ENCODE measurements at regions not wholly inside any gene's neighbourhood (a gene's known extent, or its start where the extent isn't known, plus 50 kb on each side); places are given as distances from the start of the nearest gene placed in this dataset.

DNA sequence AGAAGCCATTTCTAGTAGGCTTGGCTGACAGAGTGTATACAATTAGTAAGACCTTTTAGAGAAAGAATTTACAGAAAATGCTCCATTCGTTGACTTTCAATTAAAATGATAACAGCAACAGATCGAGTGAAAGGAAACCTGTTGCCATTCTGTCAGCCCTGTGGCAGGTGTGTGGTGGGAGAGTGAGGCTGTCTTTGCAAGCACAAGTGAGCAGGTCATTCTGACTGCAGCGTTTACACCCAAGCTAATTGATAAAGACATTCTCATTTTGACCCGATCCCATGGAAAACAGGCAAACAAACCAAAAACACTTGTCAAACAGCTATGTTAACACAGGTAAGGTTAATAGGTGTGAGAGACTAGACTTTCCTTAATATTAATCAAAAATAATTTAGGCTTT lies 257.3 kb downstream of the PTBP2 start:
- no peak overlapping the region for H3K4me2 ChIP-seq (ENCODE audit: insufficient read depth, low read length, poor library complexity, severe bottlenecking)
- H2BK15ac ChIP-seq (ENCODE audit: low read length): no peak overlapping the region
- no peak overlapping the region for H3K18ac ChIP-seq (ENCODE audit: low read length)
- H4K8ac ChIP-seq (ENCODE audit: low read depth, low read length): no peak overlapping the region
- H3K36me3 ChIP-seq (replicated peaks in 1 of 2; ENCODE audit: control insufficient read depth in 2 of 2, insufficient read depth in 2 of 2, low read length in 2 of 2): no peaks in the 10 kb centered on the region
- H4K91ac ChIP-seq (ENCODE audit: low read depth, low read length, poor library complexity): no peak overlapping the region
- no peak overlapping the region for H2BK12ac ChIP-seq (ENCODE audit: low read length)
- H2BK5ac ChIP-seq (ENCODE audit: low read length): no peak overlapping the region
- no peak overlapping the region for H3K4me3 ChIP-seq (ENCODE audit: low read length in 2 of 2)
- H3K79me1 ChIP-seq (ENCODE audit: low read depth, low read length): no peaks in the 10 kb centered on the region
- no peaks in the 10 kb centered on the region for H3K27me3 ChIP-seq (ENCODE audit: control insufficient read depth in 3 of 3, insufficient read depth in 3 of 3, low read depth in 1 of 3, low read length in 3 of 3)
- no peak overlapping the region for H3K4ac ChIP-seq (ENCODE audit: low read length)
- H3K23ac ChIP-seq (ENCODE audit: low read depth, low read length, poor library complexity): no peak overlapping the region
- no peak overlapping the region for H2BK120ac ChIP-seq (ENCODE audit: low read depth, low read length)
- no peak overlapping the region for H3K9ac ChIP-seq (ENCODE audit: low read depth, low read length, poor library complexity)
- H2AFZ ChIP-seq (ENCODE audit: low read length): no peak overlapping the region
- no peak overlapping the region for H2AK5ac ChIP-seq (ENCODE audit: low read depth, low read length)
- H3K14ac ChIP-seq (ENCODE audit: low read length): no peak overlapping the region
- no peaks in the 10 kb centered on the region for H3K4me1 ChIP-seq (ENCODE audit: control insufficient read depth in 2 of 2, insufficient read depth in 1 of 2, low read depth in 1 of 2, low read length in 2 of 2)
- DNase-seq (ENCODE audit: low spot score): no peak
- no peak overlapping the region for H3K27ac ChIP-seq (replicated peaks; ENCODE audit: low read length)
- no CpG with 5 or more reads among the region's 4 CpGs for WGBS, 2 donors (ENCODE audit: extremely low coverage in 2 of 2, insufficient read length in 2 of 2, insufficient replicate concordance in 1 of 2)
- no peaks in the 10 kb centered on the region for H3K9me3 ChIP-seq (replicated peaks in 1 of 2; ENCODE audit: control insufficient read depth in 2 of 2, insufficient read depth in 1 of 2, low read depth in 1 of 2, low read length in 2 of 2)

DNA sequence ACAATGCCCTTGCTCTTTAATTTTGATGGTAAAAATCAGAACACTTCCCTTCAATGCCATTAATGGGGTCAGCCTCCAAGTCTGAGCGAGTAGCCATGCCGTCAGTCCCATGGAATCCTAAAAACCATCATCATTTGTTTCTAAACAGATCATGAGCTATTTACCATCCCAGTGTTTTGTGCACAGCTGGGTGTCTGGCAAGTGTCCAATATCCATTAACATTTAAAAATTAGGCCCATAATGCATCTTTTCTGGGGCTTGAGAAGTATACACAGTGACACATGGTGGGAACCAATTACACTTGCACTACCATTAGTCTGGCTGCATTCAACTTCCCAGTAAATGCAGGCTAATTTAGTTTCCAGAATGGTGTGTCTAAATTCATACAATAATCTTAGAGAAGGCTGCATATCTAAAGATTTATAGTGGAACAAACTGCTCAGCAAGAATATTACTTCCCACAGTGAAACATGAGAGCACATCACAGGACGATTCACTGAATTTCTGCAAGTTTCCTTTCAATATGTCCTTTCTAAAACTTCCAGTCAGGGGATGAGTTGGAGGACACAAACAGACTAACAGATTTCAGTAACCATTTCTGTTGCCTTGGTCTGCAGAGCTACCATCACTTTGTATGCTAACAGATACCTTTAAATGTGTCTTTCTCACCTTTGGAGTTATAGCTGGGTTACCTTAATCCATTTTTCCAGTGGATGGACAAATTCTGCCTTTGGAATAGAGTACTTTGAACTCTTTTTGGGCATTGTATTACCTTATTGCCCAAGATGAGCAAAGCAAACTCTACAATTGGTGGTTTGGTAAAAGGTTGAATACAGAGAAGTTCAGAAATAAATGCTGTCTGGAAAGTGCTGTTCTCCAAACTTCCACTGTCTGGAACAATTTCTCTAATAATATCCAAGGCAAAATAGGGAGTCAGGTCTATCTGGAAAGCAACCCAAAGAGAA lies 258.0 kb downstream of the PTBP2 start:
- Histone ChIP-seq H2BK15ac (ENCODE audit: low read length) (no peak overlapping the region), H3K79me1 (ENCODE audit: low read depth, low read length) (no peaks in the 10 kb centered on the region), H2AK5ac (ENCODE audit: low read depth, low read length) (no peak overlapping the region), H2BK120ac (ENCODE audit: low read depth, low read length) (no peak overlapping the region), H3K27ac (replicated peaks; ENCODE audit: low read length) (no peak overlapping the region), H3K9me3 (replicated peaks in 1 of 2; ENCODE audit: control insufficient read depth in 2 of 2, insufficient read depth in 1 of 2, low read depth in 1 of 2, low read length in 2 of 2) (no peaks in the 10 kb centered on the region), H3K4ac (ENCODE audit: low read length) (no peak overlapping the region), H3K4me1 (ENCODE audit: control insufficient read depth in 2 of 2, insufficient read depth in 1 of 2, low read depth in 1 of 2, low read length in 2 of 2) (no peaks in the 10 kb centered on the region), H3K18ac (ENCODE audit: low read length) (no peak overlapping the region), H2BK12ac (ENCODE audit: low read length) (no peak overlapping the region), H4K8ac (ENCODE audit: low read depth, low read length) (no peak overlapping the region), H3K4me2 (ENCODE audit: insufficient read depth, low read length, poor library complexity, severe bottlenecking) (no peak overlapping the region), H3K9ac (ENCODE audit: low read depth, low read length, poor library complexity) (no peak overlapping the region), H3K14ac (ENCODE audit: low read length) (no peak overlapping the region), H3K4me3 (ENCODE audit: low read length in 2 of 2) (no peak overlapping the region), H3K27me3 (ENCODE audit: control insufficient read depth in 3 of 3, insufficient read depth in 3 of 3, low read depth in 1 of 3, low read length in 3 of 3) (no peaks in the 10 kb centered on the region), H3K23ac (ENCODE audit: low read depth, low read length, poor library complexity) (no peak overlapping the region), H2BK5ac (ENCODE audit: low read length) (no peak overlapping the region), H2AFZ (ENCODE audit: low read length) (no peak overlapping the region), H4K91ac (ENCODE audit: low read depth, low read length, poor library complexity) (no peak overlapping the region), H3K36me3 (replicated peaks in 1 of 2; ENCODE audit: control insufficient read depth in 2 of 2, insufficient read depth in 2 of 2, low read length in 2 of 2) (no peaks in the 10 kb centered on the region)
- no peak for DNase-seq (ENCODE audit: low spot score)
- no CpG with 5 or more reads among the region's 3 CpGs for WGBS, 2 donors (ENCODE audit: extremely low coverage in 2 of 2, insufficient read length in 2 of 2, insufficient replicate concordance in 1 of 2)

DNA sequence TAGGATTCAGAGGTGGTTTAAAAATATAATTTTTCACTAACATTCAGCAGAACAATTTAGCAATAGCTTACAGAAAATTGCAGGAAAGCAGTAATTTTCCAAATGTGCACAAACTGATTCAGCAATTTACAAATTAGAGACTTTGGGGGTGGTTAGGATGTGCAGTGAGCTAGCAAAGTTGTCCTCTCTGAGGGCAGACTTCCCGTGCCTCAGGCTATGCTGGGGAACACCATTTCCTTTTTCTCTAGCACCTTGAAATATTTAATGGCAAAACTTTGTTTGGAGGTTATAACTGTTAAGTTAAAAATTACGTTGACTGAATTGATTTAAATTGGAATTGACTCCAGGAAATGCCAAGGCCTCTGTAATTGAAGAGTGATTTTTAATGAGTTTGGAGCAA lies 258.9 kb downstream of the PTBP2 start:
- Histone ChIP-seq H2BK12ac (ENCODE audit: low read length) (no peak overlapping the region), H3K4me2 (ENCODE audit: insufficient read depth, low read length, poor library complexity, severe bottlenecking) (no peak overlapping the region), H3K9ac (ENCODE audit: low read depth, low read length, poor library complexity) (no peak overlapping the region), H2BK15ac (ENCODE audit: low read length) (no peak overlapping the region), H3K9me3 (replicated peaks in 1 of 2; ENCODE audit: control insufficient read depth in 2 of 2, insufficient read depth in 1 of 2, low read depth in 1 of 2, low read length in 2 of 2) (no peaks in the 10 kb centered on the region), H2BK5ac (ENCODE audit: low read length) (no peak overlapping the region), H3K27ac (replicated peaks; ENCODE audit: low read length) (no peak overlapping the region), H4K91ac (ENCODE audit: low read depth, low read length, poor library complexity) (no peak overlapping the region), H3K18ac (ENCODE audit: low read length) (no peak overlapping the region), H2AK5ac (ENCODE audit: low read depth, low read length) (no peak overlapping the region), H4K8ac (ENCODE audit: low read depth, low read length) (no peak overlapping the region), H3K23ac (ENCODE audit: low read depth, low read length, poor library complexity) (no peak overlapping the region), H3K4me1 (ENCODE audit: control insufficient read depth in 2 of 2, insufficient read depth in 1 of 2, low read depth in 1 of 2, low read length in 2 of 2) (no peaks in the 10 kb centered on the region), H2BK120ac (ENCODE audit: low read depth, low read length) (no peak overlapping the region), H3K4me3 (ENCODE audit: low read length in 2 of 2) (no peak overlapping the region), H3K27me3 (ENCODE audit: control insufficient read depth in 3 of 3, insufficient read depth in 3 of 3, low read depth in 1 of 3, low read length in 3 of 3) (no peaks in the 10 kb centered on the region), H3K14ac (ENCODE audit: low read length) (no peak overlapping the region), H3K4ac (ENCODE audit: low read length) (no peak overlapping the region), H3K36me3 (replicated peaks in 1 of 2; ENCODE audit: control insufficient read depth in 2 of 2, insufficient read depth in 2 of 2, low read length in 2 of 2) (no peaks in the 10 kb centered on the region), H2AFZ (ENCODE audit: low read length) (no peak overlapping the region), H3K79me1 (ENCODE audit: low read depth, low read length) (no peaks in the 10 kb centered on the region)
- no CpG with 5 or more reads among the region's 2 CpGs for WGBS, 2 donors (ENCODE audit: extremely low coverage in 2 of 2, insufficient read length in 2 of 2, insufficient replicate concordance in 1 of 2)
- no peak for DNase-seq (ENCODE audit: low spot score)

DNA sequence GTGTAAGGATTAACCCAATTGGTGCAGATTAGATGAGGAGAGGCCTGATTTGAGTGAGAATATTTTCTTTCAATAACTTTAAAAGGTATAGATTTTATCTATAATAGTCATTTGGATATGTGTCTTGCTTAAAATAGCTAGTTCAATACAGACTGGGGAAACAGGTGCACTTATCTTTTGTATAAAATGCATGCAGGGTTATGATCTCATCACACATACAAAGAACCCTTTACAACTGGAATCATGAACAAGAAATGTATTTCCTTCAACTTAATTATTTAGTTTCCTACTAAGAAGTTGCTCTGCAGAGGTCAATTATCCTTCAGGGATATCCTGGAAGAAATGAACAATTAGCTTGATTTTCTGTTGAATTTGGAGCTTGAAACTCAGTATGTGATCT lies 259.6 kb downstream of the PTBP2 start:
- Histone ChIP-seq H2BK5ac (ENCODE audit: low read length) (no peak overlapping the region), H2BK120ac (ENCODE audit: low read depth, low read length) (no peak overlapping the region), H2AK5ac (ENCODE audit: low read depth, low read length) (no peak overlapping the region), H3K18ac (ENCODE audit: low read length) (no peak overlapping the region), H3K4me1 (ENCODE audit: control insufficient read depth in 2 of 2, insufficient read depth in 1 of 2, low read depth in 1 of 2, low read length in 2 of 2) (peaks cover 0 to under 1% of the 10 kb centered on the region in 2 donors), H2AFZ (ENCODE audit: low read length) (no peak overlapping the region), H3K9ac (ENCODE audit: low read depth, low read length, poor library complexity) (no peak overlapping the region), H4K8ac (ENCODE audit: low read depth, low read length) (no peak overlapping the region), H2BK12ac (ENCODE audit: low read length) (no peak overlapping the region), H3K4me3 (ENCODE audit: low read length in 2 of 2) (no peak overlapping the region), H3K27ac (replicated peaks; ENCODE audit: low read length) (no peak overlapping the region), H3K36me3 (replicated peaks in 1 of 2; ENCODE audit: control insufficient read depth in 2 of 2, insufficient read depth in 2 of 2, low read length in 2 of 2) (no peaks in the 10 kb centered on the region), H3K27me3 (ENCODE audit: control insufficient read depth in 3 of 3, insufficient read depth in 3 of 3, low read depth in 1 of 3, low read length in 3 of 3) (no peaks in the 10 kb centered on the region), H2BK15ac (ENCODE audit: low read length) (no peak overlapping the region), H3K9me3 (replicated peaks in 1 of 2; ENCODE audit: control insufficient read depth in 2 of 2, insufficient read depth in 1 of 2, low read depth in 1 of 2, low read length in 2 of 2) (peaks cover 0 to under 1% of the 10 kb centered on the region in 2 donors), H4K91ac (ENCODE audit: low read depth, low read length, poor library complexity) (no peak overlapping the region), H3K4ac (ENCODE audit: low read length) (no peak overlapping the region), H3K14ac (ENCODE audit: low read length) (no peak overlapping the region), H3K23ac (ENCODE audit: low read depth, low read length, poor library complexity) (no peak overlapping the region), H3K79me1 (ENCODE audit: low read depth, low read length) (no peaks in the 10 kb centered on the region), H3K4me2 (ENCODE audit: insufficient read depth, low read length, poor library complexity, severe bottlenecking) (no peak overlapping the region)
- DNase-seq (ENCODE audit: low spot score): no peak

Data from neuronal stem cell (in vitro differentiated cells).